ENCODE measurements at regions not wholly inside any gene's neighbourhood (a gene's known extent, or its start where the extent isn't known, plus 50 kb on each side); places are given as distances from the start of the nearest gene placed in this dataset.

DNA sequence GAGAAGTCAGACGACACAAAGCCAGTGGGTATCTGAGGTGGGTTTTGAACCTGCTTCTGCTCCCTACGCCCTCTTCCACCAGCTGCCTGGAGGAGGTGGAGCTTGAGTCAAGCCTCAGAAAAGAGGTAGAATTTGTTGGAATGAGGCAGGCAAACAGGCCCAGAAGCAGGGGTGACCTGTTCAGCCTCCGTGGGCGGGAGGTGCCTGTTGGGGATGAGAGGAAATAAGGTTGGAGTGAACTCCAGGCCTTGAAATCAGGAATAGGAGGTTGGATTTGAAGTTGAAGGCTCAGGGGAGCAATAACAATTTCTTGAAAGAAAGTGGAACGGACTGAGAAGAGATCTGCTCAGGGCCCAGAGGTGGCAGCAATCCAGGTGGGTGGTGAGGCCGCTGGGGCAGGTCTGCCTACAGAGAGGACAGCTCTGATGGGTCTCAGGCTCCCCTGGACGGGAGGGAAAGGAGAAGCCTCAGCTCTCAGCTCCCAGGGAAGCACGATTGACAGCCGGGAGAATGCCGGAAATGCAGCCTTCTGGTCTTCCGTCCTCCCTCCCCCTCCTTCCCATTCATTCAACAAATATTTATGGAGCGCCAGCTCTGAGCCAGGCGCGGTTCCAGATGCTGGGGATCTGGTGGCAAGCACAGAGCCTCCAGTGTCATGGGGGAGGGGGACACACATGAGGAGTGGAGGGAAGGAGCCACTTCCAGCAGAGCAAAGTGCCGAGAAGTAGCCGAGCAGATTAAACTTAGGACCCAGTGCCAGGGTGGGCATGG, 61.9 kb upstream of the CIBAR2 start:
- FAIRE-seq (no peak), DNase-seq (ENCODE audit: low spot score) (peak; percentile 31)

DNA sequence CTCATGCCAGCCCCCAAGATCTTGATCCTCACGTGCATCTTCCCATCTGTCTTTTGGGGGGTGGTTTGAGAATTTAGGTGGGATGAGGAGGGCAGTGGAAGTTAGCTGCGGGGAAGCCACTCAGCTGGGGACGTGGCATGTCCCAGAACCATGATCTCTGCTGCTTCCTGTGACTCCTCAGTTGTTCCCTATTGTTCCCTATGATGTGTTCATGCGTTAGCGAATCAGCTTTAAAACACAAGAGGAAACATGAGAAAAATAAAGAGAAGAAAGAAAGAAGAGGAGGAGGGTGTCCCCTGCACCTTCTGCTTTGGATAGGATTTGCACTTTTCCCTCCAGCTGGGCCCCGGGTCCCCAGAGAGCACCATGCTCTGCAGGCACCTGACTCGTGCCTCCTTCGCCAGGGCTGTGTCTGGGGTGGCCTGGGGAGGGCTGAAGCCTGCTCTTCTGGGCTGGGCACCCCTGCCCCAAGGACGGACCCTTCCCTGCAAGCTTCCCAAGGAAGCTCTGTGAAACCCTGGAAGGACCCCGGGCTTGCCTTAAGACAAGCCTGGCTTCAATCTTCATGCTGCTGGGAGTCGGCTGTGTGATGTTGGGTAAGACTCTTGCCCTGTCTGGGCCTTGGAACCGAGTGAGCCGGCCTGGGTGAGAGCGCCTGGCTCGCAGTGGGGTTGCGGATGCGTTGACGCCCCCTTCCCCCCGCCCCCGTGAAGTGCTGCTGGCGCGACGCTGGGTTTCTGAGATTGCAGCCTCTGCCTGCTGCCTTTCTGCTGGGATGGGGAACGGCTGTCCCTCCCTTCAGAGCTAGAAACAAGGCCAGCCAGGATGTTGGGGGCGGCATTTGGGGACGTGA, 62.8 kb upstream of the CIBAR2 start:
- no peak for FAIRE-seq
- DNase-seq (ENCODE audit: low spot score) = no peak

DNA sequence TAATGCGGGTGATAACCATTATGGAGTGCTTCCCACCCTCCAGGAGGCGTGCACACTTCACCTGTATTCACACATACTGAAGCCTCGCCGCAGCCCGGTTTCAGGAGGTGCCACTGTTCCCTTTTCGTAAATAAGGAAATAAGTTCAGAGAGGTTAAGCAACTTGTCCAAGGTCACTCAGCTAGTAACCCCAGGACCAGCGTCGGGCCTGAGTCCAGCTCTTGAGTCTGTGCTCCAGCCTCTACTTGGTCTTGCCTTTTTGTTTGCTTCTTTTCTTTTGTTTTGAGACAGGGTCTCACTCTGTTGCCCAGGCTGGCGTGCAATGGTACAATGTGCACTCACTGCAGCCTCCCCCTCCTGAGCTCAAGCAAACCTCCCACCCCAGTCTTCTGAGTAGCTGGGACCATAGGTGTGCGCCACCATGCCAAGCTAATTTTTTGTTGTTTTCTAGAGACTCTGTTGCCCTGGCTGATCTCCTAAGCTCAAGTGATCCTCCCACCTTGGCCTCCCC, 63.5 kb upstream of the CIBAR2 start:
- DNase-seq (ENCODE audit: low spot score) (no peak), FAIRE-seq (no peak)

DNA sequence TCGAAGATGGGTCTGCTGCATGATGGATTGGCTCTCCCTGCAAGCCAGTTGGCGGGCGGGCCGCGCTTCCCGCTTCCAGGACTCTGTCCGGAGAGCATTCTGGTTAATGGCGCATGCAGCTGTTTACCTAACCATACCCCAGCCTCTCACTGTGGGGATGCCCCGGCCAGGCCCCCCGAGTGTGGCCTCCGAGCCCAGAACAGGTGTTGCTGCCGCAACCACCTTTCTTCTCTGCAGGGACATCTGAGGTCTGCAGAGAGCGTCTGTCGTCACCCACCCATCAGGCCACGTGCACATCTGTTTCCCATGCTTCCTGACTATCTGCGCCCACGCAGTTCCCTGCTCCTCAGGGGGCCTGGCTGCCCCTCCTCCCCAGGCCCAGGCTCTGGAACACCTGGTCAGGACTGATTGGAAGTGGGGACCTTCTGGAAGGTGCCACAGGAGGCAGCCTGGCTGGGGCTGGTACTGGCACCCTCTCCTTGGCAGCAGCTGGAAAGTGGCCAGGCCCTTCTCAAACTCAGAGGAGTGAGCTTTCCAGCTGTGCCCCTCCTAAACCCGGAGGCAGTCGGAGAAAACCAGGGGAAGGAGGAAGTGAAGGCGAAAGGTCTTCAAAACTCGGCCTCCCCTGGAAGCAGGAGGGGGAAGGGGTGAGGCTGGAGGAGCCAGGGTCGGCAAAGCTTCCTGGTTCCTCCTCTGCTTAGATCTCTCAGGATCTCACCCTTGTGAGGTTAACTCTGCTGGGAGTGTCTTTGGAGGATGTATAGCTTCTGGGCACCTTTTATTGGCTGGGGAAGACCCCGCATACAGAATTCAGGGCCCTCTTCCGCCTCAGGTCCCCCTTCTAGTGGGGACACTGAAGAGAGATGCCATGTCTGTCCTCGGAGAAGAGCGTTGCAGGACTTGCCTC, 64.5 kb upstream of the CIBAR2 start:
- DNase-seq (ENCODE audit: low spot score) = no peak
- FAIRE-seq = no peak

DNA sequence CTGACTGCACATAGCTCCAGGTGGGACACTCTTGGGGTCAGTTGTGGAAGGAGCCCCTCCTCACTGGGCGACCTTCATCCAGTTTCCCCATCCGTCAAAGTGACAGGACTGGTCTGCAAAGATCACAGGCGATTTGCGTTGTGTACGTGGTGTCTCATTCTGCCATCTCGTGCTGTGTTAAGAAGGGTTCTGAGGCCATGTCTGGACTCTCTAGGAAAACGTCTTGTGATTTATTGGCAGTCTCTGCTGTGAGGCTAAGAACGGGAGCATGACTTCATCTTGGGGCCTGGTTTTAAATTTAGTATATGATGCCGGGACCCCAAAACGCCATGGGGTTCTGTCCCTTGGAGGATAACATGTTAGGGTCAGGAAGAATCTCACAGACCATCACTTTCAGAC, 65.2 kb upstream of the CIBAR2 start:
- DNase-seq (ENCODE audit: low spot score) (no peak), FAIRE-seq (no peak)

DNA sequence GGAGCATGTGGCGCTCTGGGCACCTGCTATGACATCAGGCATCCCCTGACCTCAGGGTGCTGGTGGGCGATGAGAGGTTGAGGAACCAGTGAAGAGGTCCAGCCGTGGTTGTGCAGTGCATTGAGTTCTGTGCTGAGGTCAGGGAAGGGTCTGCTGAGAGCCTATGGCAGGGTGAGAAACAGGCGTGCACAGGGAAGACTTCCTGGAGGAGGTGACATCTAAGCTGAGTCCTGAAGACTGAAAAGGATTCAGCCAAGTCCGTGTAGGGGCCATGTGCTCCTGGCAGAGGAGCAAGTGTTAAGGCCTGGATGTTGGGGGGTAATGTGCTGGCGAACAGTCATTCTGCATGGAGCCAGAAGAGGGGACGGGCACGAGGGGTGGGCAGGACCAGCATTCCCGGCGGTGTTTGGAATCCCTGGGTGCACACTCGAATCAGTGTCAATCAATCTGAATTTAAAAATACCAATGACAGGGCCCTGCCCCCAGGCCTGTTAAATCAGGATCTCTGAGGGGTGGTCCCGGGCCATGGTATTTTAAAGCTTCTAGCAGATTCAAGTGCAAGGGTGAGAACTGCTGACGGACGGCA, 65.8 kb upstream of the CIBAR2 start:
- no peak for FAIRE-seq
- DNase-seq (ENCODE audit: low spot score) = no peak

DNA sequence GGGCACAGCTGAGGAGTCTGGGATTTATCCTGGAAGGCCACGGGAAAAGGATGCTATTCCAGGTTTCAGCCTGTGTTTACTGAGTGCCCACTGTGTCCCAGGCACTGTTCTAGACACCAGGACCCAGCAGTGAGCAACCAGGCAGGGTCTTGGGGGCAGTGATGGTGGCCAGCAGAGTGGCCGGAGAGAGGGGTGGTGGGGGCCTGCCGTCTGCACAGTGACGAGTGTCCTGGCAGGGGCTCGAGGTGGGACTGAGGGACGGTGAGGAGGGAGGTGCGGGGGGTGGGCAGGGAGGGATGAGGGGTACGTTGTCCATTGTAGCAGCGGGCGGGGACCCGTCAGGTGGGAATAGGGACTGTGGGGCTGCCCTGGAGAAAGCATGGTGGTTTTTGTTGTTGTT, 66.3 kb upstream of the CIBAR2 start:
- no peak for DNase-seq (ENCODE audit: low spot score)
- no peak for FAIRE-seq

DNA sequence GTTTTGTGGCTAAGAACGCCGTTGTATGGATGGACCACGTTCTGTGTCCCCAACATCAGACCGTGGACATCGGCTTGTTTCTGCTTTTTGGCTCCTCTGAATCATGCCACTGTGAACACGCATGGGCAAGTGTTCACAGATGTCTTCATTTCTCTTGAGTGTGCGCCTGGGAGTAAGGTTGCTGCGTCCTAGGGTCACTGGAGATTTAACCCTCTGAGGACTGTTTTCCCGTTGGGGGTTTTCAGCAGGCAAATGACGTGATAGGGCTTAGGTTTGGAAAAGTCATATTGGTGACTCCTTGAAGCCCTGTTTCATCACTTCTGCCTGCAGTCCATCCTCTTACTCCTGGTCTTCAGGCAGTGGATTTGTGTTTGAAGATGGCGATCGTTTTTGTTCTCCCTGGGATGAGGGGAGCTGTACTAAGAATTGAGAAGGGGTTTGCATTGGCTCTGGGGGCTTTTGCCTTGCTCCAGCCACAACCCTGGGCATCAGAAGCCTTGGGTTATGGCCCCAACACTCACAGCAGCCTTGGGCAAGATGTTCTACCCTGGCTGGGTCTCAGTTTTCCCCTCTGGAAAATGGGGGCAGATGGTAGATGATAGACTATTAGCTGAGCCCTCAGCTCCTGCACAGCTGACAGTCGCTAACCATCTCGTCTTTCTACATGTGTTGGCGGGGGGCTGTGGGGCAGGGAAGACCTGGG, 67.2 kb upstream of the CIBAR2 start:
- FAIRE-seq = no peak
- DNase-seq (ENCODE audit: low spot score) = no peak

DNA sequence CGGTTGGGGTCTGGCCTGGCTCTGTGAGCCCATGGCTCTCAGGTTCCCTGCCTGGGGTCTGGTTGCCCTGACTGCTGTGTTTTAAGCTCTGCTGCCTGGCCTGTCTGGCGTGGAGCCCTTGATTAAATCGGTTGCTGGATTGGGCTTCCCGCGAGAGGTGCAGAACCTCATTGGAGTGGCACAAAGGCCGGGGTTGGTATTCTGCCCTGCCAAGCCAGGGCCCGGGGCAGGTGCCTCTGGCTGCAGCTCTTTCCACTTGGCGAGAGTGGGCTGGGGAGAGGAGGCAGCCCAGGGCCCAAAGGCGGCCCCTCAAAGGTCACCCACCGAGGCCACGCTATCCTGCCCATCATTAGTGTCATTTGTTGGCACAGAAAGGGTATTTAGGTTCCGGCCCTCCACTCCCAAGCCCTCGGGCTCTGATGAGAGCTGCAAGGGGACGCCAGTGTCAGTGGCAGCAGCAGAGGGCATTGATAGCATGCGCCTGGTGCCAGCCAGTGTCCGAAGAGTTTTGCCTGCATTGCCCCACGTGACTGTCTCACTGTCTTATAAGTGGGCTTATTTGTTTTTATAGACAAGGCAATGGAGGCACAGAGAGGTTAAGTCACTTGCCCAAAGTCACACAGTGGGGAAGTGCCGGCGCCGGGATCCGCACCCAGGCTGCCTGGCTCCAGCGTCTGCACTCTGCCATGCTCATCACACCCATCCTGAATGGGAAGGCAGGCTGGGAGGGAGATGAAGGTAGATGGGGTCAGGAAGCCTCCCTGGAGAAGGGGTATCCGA, 68.0 kb upstream of the CIBAR2 start:
- no peak for DNase-seq (ENCODE audit: low spot score)
- FAIRE-seq = no peak

DNA sequence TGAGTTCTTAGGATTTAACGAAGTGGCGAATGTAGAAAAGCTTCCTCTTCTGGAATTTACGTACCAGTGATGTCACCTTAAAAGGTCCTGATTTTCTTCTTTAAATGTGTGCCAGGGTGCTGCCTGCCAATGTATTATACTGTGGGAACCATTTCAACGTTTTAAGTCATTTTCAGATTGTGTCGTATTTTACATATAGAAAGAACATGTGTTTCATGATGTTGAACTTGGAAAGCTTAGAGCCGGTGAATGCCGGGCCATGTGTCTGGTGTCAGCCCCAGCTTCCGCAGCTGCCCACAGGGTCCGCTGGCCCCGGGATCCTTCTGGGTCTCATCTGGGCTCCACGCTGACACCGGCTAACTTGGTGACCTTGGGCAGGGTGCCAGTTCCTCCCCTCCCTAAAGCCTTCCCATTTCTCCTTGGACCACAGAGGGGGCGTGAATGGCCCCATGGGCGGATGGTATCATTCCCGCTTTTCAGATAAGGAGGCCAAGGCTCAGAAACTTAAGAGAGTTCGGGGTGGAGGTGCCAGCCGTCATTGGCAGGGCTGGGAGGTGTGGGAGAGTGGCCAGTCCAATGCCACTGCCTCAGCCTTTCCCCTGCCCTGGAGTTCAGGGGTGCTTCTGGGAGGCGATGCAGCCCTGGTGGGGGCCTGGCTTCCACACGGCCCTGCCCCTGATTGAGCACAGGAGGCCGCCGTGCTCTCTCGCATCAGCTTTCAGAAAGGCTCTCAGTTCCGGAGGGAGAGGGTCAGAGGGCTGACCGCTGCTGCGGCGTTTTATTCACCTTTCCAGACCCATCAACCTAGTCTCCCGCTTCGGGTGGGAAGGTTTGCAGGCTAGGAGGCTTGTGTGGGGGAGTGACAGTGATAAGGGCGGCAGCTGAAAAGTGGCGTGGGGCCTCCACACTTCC, 68.8 kb upstream of the CIBAR2 start:
- DNase-seq (ENCODE audit: low spot score) (no peak), FAIRE-seq (no peak)

DNA sequence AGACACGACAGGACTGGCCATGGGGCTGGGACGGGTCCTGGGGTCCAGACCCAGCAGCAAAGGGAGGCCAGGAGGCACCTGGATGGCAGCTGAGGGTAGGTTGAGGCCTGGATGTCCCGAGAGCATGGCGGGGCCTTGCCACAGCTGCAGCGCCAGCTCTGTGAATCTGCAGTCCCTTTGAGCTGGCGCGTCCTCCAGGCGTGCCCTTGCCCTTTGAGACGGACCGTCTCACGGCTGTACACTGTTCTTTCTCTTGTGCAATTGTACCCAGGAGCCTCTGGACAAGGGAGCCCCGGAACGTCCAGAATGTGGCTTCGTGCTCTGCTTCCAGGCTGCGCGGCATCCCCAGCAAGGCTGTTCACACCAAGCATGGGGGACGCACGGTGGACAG, 69.5 kb upstream of the CIBAR2 start:
- FAIRE-seq (no peak), DNase-seq (ENCODE audit: low spot score) (no peak)

DNA sequence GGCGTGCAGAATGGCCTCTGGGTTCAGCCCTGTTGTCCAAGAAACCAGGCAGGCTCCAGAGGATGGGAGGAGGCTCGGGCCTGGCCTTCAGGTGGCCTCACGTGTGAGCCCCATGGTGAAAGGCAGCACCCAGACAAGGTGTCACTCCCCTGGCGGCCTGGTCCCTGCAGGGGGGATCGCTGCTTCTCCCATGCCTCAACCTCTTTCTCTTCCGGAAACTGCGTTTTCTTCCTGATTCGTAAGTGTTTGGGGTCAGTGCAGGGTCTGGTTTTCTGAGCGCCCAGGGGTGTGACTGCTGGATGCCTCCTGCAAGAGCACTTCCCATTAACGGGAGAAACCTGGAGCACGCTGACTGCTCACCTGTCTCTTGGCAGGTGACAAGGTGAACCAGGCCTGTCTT, 70.0 kb upstream of the CIBAR2 start:
- no peak for DNase-seq (ENCODE audit: low spot score)
- FAIRE-seq = no peak

DNA sequence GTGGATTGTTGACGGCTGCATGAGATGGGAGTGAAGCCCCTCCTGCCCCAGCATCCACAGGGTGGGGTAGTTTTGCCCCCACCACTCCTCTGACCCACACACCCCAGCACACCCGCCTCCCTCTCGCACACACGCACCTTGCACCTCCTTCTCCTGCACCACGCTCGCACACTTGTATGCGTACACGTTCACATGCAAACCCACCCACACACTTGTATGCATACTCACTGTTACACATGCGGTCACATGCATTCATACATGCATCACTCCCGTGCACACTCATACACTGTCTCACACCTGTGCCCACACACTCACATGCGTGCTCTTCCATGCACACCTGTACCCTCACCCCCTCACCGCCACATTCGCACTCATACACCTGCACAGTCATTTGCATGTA, 70.5 kb upstream of the CIBAR2 start:
- DNase-seq (ENCODE audit: low spot score) (no peak), FAIRE-seq (no peak)

DNA sequence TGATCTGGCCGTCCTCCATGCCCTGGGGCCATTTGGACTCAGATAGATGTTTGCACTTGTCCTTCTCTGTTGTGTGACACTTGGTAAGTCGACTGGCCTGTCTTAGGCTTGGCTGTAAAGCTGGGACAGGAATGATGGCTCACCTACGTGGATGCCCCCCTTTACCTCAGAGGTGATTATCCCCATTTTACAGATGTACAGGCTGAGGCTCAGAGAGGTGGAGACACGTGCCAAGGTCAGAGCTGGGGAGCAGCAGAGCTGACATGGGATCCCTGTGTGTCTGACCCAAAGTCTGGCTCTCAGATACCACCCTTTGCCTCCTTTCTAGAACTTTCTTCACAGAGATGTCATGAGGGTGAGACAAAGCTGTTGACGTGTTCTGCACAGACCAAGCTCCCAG, 71.3 kb upstream of the CIBAR2 start:
- FAIRE-seq = no peak
- no peak for DNase-seq (ENCODE audit: low spot score)

DNA sequence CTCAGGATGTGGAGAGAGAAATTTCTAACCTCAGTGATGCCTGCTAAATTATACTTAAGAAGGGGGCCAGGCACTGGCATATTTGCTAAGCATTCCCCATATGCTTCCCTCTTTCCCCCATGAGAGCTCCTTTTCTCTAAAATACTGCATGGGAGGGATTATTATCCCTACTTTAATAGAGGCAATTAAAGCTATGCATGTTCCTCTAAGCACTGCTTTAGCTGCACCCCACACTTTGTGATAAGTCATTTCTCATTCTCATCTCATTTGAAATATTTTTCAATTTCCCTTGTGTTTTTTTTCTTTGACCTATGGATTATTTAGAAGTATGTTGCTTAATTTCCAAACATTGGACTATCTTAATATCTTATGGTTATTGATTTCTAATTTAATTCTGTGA, 72.1 kb upstream of the CIBAR2 start:
- FAIRE-seq = no peak
- no peak for DNase-seq (ENCODE audit: low spot score)

DNA sequence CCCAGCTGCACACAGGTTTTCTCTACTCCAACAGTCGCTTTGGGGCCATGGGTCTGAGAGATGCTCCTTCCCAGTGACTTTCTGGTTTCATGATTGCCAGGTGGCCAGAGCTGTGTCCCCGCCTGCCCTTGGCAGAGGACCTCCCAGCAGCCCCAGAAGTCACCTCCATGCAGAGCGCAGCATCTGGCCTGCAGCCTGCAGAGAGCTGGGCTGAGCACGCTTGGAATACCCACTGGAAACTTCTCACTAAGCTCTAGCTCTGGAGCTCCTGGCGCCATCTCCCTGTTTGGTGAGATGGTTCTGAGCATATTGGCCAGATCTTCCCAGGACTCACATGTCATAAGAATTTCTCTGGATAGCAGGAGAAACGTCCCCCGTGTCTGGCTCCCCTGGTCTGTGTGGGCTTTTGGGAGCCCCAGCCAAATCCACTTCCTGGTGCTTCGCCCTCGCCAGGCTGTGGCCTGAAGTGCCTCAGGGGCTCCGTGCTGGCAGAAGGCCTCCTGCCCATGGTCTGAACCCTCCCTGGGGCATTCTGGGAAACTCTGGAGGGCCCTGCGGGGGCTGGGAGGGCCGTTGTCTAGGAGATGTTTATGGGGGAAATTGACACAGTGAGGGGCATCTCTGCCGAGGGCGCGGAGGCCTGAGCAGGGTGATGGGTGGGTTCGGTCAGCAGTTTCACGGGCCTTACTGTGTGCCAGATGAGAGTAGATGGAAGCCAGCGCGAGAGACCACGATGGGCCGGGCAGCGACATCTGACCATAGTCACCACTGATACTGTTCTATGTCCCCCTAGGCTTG, 73.2 kb upstream of the CIBAR2 start:
- DNase-seq (ENCODE audit: low spot score) (no peak), FAIRE-seq (no peak)

DNA sequence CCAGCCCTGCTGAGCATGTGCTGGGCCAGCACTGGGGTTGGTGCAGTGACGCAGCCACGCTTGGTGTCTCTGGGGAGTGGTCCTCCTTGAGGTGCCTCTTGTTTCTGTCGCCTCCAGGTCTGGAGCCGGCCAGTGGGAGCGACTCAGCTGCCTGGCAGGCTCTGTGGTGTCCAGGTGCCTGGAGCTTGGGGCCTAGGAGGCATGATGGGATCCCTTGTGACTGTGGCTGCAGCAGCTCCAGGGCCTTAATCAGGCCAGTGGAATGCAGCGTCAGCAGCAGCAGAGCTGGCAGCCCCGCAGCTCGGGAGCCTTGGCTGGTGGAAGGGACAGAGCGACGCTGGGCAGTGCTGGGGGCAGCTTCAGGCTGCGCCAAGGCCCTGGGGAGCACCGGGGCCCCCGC, 74.7 kb upstream of the CIBAR2 start:
- no peak for DNase-seq (ENCODE audit: low spot score)
- FAIRE-seq = no peak

DNA sequence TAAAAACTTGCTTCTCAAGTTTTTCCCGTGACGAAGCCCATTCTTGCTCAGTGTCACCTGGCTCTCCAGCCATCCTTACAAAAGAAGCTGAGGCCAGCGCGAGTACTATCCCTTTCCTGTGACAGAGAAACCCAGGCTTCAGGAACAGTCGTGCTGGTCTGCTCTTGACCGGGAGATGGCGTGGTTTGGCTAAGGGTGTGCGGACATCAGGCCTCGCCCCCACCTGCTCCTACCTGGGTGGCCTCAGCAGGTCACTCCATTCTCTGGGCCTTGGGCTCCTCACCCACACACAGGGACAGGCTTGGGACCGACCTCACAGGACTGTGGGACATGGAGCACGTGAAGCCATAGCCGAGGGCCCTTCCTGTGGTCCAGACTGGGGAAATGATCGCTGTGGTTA, 75.2 kb upstream of the CIBAR2 start:
- FAIRE-seq (no peak), DNase-seq (ENCODE audit: low spot score) (no peak)

All from RCC 7860 (cell line).